Bone marrow (tissue), 2 donors: ENCODE measurements at regions not wholly inside any gene's neighbourhood (a gene's known extent, or its start where the extent isn't known, plus 50 kb on each side); places are given as distances from the start of the nearest gene placed in this dataset.

Source experiments
- DNase-seq, 2 donors: peaks; one replicate each; lab custom pipeline; 2025; lab: John Stamatoyannopoulos, UW

DNA sequence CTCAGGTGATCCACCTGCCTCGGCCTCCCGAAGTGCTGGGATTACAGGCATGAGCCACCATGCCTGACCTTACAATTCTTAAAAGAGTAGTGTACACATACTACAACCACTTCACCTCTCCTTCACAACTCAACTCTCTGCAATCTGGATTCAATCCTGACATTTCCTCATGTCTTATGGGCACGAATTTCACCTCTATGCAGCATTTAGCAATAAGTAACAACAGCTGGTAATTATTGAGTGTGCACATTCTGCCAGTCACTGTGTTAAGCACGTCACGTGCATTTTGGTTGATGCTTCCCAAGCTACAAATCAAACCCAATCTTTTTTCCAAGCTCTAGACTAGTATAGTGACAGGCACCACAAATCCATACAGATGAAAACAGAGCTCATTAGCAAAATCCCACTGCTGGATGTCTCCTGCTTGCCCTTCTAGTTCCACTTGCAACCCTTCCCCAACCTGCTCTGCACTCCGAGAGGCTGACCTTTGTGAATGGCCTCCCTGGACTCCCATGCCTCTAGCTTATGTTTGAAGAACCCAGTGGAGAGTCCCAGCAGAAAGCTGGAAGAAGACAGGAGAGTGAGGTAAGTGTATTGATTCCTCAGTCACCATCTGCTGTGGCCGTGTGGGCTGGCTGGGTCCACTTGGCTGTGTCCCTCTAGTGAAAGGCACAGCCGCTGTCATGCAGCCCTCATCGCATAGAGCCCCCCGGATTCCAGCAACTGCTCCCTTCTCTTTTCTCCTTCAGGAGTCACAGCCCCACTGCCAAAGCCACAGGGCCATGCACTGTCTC, 176.5 kb downstream of the MEX3B start:
- no peak for DNase-seq

DNA sequence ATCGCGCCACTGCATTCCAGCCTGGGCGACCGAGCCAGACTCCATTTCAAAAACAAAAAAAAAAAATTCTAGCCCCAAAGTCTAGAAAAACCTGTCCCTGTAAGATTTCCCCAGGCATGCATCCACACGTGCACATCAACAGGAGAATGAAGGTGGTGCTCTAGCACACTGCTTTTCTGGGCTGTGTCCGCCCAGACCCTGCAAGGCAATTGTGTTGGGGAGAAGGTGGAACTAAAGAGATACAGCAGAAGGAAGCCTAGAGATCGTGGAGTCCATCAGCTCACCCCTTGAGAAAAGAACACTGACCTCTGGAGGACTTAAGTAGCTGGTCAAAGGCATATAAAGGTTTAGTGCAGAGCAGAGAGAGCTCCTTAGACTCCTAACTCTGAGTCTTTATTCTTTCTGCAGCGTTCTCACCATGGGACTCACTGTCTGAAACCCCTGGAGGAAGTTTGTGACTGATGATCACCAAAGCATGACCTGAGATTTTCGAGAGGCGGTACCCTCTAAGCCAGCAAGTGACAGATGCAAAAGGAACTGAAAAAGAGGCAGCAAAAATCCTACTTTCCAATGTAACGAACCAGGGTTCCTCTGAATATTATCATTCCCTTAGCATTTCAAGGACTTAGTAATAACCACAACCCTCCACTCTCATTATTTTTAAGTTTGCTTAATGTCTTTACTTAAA, 179.8 kb downstream of the MEX3B start:
- DNase-seq: no peak

DNA sequence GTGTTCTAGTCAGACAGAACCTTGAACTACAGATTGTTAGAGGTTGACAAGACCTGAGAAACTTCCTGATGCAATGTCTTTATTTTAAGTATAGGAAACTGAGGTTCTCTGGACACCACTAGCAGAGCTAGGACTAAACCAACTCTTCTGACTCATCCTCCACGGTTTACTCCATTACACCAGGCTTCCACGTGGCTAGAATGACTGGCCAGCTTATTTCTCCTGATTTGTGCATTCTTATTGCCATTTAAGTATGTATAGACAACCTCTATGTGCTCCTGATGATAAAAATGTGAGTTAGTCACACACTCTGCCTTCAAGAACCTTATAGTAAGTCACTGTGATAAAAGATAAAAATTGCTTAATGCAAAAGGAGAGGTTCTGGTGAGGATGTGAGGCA, 182.7 kb downstream of the MEX3B start:
- DNase-seq: no peak

DNA sequence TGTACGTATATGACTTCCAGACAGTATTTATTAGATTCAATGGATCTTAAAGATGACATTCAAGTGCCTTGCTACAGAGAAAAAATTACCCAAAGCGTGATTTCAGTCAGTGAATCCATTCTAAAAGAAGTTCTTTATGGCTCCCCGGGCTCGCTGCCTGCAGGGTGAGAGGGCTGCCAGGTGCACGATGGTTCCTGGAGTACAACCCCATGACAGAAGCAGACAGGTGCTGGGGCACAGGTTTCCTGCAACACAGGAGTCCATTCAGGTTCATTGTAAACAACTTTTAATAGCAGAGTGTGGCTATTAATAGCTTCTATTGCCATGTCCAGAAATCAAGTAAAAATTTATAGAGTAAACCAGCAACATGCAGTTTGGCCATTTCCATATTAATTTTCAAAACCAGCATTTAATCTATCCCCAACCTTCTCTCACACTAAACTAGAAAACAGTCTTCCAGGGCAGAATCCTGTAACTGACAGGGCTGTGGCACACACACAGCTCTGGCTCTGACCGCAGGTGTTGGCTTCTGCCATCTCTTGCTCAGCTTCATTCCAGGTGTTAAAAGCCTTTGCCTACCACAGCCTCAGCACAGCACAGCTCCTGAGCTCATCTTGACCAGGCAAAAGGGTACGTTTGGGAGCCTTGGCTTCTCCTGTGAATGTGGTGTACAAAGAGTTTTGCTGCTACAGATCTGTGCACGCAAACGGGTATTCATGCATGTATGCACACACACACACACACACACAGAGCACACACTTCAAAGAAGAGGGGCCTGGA, 185.9 kb downstream of the MEX3B start:
- no peak for DNase-seq

DNA sequence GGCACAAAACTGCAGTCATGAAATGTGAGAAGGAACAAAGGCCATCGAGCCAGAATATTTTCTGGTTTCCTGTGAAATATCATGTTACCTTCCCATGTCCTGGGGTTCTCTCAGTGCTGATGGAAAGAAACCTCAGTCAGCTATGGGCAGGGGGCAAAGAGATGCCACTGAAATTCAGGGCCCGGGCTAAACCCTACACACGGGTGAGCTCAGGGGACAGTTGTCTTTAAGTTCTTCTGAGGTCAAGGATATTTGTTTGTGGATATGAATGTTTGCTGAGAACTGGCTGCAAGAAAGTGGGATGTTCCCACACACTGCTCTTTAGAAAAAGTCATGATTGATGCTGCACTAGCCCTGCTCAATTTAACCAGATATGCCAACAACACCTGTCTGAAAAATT, 187.2 kb downstream of the MEX3B start:
- no peak for DNase-seq

DNA sequence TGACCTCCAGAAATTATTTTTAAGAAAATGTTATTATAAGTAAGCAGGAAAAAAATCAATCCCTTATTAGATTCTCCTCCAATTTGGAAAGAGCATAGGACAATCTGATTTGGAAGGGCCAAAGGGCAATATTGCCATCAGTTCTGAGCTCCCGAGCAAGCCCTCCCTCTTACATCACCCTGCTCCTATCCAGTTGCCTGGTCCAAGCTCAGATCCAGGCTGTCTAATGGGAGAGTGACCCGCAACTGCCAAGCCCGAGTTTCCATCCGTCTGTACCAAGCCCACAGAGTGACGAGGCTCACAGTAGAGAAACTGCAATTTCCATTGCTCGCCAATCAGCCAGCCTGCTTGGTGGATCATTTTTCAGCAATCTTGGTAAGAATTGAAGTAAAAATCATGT, 187.7 kb downstream of the MEX3B start:
- DNase-seq: no peak

DNA sequence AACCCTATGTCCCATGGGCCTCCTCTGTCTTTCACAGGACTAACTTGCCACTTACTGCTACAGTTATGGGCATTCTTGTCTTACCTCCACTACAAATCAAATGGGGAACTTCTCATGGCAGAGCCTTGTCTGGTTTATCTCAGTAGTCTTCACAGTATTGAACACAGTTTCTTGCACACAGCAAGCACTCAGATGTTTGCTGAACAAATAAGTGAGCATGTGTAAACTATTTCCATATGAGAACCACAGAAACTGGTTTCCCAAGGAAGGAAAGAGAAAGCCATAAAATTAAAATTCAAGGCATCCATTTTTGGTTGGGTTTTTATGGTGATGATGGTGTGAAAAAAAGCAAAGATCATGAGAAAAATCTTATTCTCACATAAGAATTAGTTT, 189.2 kb downstream of the MEX3B start:
- DNase-seq: no peak

DNA sequence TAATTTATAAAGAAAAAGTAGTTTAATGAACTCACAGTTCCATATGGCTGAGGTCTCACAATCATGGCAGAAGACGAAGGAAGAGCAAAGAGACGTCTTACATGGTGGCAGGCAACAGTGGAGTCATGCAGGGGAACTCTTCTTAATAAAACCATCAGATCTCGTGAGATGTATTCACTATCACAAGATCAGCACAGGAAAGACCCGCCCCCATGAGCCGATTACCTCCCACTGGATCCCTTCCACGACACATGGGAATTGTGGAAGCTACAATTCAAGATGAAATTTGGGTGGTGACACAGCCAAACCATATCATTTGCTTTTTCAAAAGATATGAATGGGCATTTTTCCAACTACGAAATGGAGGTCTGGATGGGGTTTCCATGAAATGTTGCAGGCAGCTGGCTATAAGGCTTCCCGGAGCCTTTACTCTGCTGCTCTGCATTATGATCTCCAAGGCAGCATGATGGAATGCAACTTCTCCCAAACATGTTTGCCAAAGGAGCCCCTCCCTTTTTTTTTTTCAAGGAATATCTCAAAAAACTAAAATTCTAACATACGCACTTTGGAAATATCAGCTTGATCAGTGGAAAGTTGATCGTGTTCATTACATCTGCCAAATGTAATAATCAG, 189.7 kb downstream of the MEX3B start:
- DNase-seq: no peak

DNA sequence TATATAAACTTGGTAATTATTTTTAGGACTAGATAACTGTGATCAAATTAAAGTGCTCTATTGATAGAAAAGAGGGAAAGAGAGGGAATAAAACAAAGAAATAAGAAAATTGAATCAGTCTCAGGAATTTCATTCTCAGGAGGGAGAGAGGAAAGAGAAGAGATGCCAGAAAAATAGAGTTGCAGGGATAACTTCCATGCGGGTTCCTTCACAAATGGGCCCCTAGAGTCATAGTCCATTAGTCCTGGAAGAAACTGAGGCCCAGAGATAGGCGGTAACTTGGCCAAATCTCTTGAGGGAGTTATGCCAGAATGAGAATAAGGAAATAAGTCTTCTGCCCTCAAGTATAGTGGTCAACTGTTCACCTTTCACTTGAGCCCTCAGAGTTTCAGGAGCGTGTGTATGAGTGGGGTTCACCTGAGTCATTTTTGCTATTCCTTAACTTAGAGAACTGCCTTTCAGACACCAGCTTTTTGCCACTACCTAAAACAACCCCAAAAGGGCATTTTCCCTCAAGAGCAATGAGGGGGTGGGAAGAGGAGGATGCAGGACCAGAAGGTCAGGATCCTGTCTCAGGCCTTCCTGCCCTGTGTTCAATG, 192.6 kb downstream of the MEX3B start:
- DNase-seq: no peak

DNA sequence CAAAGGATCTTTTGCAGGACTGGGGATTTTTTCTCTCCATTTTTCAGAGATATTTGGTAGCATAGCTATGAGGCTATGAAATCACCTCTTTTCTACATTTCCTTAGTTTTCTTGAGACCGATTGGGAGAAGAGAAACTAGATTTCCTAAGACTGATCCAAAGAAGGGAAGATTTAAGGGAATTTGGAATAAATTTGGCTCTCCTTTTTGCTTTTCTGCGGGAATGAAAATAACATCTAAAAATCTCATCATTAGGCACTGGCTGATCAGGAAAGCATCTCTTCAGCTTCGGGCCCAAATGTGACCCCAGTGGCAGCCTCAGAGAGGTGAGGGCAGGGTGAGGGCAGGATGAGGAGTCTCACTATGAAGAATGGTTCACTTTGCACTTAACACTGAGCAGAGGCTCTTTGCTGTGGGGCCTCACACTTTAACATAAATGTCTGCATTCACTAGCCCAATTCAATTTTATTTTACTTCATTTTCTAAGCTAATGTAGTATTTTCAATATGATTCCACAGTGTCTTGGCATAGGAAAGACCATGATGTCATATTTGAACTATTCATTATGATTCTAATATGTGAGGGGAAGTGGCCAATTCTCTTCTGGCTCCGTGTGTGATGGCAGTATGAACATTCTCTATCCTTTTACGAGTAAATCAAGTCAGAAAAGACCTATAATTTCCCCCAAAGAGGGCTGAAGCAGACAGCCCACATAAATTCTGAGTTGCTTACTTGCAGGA, 193.2 kb downstream of the MEX3B start:
- no peak for DNase-seq

DNA sequence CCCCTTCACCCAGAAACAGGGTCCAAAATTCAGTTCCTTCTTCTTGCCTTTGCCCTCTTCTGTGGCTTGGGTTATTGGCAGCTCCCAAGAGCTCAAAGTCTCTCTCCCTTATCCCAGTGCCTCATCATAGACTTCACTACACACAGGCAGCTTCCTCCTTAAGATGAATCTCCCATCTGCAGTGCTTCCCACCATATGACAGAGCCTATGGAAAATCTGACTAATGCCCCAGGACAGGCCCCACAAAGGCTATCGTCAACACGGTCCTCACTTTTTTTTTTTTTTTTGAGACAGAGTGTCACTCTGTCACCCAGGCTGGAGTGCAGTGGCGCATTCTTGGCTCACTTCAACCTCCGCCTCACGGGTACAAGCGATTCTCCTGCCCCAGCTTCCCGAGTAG, 194.1 kb downstream of the MEX3B start:
- DNase-seq: no peak

DNA sequence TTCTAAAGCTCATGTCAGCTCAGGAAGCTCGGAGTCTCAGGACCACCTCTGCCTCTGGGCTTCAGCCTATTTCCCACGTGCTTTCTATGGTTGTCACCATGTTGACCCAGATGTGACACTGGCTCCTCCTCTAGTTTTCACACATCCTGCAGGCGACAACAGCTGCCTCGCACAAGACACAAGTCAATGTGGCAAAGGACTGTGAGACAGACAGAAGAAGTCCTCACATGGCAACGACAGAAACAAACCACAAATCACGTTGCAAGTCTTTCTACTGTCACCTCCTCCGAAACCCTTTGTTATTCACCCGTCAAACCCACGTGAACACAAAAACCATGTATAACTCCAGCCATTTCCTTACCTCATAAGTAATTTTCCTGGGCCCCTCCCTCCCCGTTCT, 194.5 kb downstream of the MEX3B start:
- no peak for DNase-seq

DNA sequence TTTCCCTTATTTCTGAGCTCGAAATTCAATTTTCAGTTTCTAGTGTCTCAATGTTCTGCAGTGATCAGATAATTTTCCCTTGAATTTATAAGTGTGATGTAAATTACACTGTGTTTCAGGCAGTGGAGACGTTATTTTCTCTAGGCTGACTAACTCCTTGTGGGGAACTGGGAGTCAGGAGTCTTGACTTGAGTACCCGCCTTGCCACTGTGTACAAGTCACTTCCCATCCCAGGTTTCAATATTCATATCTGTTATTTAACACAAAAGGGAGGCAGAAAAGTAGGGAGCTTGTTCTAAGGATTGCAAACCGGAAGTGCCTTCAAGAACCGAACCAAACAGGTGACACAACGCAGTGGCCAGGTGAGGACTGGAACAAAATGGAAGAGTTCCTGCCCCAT, 196.5 kb downstream of the MEX3B start:
- DNase-seq: no peak

DNA sequence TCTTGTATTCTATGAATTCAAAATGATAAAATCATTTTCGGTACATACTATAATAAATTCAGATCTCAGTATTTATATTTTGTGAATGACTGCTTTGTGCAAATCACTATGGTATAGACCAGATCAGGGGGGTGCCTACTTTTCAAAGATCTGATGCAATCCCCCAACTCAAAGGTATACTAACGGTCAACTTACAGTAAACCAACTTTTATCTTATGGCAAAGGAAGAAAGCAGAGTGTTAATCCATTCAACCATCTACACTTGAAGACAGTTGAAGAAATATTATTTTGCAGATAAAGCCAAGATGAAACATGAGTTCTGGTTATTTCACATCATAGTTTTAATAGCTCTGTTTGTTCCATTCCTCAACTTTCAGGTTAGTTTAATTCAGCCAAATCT, 197.1 kb downstream of the MEX3B start:
- DNase-seq: no peak

DNA sequence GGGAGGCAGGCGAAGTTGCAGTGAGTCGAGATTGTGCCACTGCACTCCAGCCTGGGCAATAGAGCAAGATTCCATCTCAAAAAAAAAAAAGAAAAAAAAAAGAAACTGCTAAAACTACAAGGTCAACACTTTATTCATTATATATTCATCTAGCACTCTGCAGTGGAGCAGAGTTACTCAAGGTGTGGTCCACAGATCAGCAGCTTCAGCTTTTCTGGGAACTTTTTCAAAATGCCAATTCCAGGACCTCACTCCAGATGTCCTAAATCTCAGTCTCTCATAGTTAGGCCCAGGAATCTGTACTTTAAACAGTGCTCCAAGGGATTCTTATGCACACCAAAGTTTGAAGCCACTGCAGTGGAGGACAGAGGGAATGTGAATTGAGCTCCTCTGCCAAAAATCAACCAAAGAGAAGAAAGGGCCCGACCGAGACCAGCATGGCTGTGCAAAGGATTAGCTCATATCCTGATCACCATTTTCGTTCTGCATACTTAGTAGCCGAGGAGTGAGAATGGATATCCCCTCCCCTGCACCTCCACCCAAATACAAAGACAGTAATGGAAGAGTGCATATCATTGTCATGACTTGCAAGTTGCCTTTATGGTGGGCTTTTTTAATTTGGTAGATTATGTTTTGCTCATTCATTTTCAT, 201.9 kb downstream of the MEX3B start:
- DNase-seq: no peak

DNA sequence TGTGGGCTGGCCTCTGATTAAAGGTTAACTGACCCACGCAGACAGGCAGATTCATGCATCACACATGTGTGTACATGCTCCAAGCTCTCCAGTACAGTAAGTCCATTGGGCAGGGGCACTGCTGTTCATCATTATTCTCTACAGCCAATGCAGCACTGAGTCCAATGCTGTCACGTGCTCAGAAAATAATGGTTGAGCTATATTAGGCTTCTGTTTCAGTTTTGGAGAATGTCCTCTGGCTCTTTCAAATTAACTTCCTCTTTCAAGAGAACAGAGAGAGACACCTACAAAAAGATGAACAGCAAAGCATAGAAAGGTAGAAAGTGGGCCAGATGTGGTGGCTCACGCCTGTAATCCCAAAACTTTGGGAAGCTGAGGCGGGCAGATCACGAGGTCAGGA, 202.6 kb downstream of the MEX3B start:
- no peak for DNase-seq

DNA sequence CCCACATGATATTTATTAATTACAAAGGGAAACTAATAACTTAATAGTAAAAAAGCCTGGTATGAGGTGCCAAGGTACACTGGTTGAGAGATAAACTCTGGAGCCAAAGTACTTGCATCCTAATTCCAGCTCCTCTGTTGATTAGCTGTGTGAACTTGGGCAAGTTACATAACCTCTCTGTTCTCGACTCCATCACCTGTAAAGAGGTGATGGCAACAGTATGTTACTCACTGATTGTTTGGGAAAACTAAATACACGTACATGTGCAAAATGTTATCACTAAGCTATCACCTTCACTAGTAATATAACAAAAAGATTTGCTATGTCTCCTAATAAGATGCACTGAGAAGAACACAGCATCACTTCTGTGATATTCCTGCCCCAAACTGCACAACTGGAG, 206.4 kb downstream of the MEX3B start:
- no peak for DNase-seq

DNA sequence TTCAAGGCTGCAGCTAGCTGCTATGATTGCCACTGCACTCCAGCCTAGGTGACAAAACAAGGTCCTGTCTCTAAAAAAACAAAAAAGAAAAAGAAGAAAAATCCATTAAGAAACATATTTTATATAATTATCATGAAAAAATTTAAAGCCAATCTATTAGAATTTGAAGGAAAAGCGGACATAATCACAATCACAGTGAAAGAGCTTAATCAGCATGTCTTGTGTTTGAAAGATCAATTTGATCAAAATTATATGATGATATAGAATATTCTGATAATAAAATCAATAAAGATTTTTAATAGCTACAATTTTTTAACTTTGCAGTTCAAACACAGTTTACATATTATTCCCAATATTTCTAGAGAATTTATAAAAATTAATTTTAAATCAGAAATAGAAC, 210.1 kb downstream of the MEX3B start:
- no peak for DNase-seq

DNA sequence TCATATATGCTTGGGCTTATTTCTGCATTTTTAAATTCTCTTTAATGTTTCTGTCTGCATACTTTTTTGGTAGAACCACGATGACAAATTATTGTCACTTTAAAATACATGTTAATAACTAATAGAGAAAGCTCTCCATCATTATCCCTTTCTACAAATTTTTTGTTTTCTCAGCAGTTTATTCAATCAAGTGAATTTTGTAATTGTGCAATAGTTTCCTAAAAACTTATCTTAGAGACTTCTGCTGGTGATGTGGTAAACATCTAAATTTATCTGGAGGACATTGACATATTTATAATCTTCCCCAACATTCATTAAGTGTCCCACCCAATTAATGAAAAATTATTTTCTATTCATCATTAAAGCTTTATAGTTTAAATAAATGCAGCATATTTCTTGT, 215.3 kb downstream of the MEX3B start:
- no peak for DNase-seq

DNA sequence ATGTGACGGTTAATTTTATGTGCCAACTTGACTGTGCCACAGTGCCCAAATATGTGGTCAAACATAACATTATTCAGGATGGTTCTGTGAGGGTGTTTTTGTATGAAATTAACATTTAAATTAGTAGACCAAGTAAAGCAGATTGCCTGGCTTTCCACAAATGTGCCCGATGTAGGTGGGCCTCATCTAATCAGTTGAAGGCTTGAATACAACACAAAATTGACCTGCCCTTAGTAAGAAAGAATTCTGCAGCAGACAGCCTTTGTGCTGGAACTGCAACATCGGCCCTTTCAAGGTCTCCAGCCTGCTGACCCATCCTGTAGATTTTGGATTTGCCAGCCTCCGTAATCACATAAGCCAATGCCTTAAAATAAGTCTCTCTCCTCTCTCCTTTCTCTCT, 215.9 kb downstream of the MEX3B start:
- DNase-seq: no peak

DNA sequence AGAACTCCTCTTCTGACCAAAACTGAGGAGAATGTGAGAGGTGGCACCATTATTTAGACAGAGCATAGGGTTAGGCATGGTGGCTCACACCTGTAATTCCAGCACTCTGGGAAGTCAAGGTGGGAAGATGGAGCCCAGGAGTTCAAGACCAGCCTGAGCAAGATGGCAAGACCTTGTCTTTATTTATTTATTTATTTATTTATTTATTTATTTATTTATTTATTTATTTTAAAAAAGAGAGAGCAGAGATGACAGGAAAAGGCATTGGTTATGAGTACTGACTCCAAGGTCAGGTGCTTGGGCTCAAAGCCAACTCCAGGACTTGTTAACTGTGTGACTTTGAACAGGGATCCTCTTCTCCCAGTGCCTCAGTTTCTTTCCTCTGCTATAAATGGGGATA, 217.7 kb downstream of the MEX3B start:
- no peak for DNase-seq
